ES-I3 (cell line): ENCODE measurements at regions not wholly inside any gene's neighbourhood (a gene's known extent, or its start where the extent isn't known, plus 50 kb on each side); places are given as distances from the start of the nearest gene placed in this dataset.
"Not testable (repeated sequence)": the region's sequence is repeated elsewhere in the genome, so short reads cannot be mapped to it uniquely, and the experiment has no call there.

Source experiments
- H3K36me3 ChIP-seq: 2 replicates; pipeline ENCODE4 v1.6.1; 2013; ENCODE audit warnings: mild to moderate bottlenecking, low read length, control low read depth, moderate library complexity; ENCODE audit not compliant: insufficient read depth
- H3K4me1 ChIP-seq: 2 replicates; pipeline ENCODE4 v1.6.1; 2013; ENCODE audit warnings: mild to moderate bottlenecking, control low read depth, low read length; ENCODE audit not compliant: insufficient read depth
- H3K9ac ChIP-seq: 2 replicates; pipeline ENCODE4 v1.6.1; 2013; ENCODE audit warnings: low read depth, mild to moderate bottlenecking, low read length, moderate library complexity
- H3K9me3 ChIP-seq: 2 replicates; pipeline ENCODE4 v1.6.1; 2013; ENCODE audit warnings: mild to moderate bottlenecking, low read length, moderate library complexity; ENCODE audit not compliant: control insufficient read depth, insufficient read depth

GRCh38 chr3:82620744-82621143 lies 859.3 kb upstream of the GBE1 start:
- H3K9ac ChIP-seq, H3K9me3 ChIP-seq, H3K36me3 ChIP-seq, H3K4me1 ChIP-seq: not testable (repeated sequence)

GRCh38 chr3:82618594-82618993 lies 857.1 kb upstream of the GBE1 start:
- Histone ChIP-seq H3K9me3 (no peaks in the 10 kb centered on the region), H3K36me3 (no peaks in the 10 kb centered on the region), H3K4me1 (no peaks in the 10 kb centered on the region), H3K9ac (no peak overlapping the region)

- H3K9me3 ChIP-seq, result no peaks in the 10 kb centered on the region; the same call in 1 of the 2 replicates
- H3K4me1 ChIP-seq, result no peaks in the 10 kb centered on the region
- no peak overlapping the region for H3K9ac ChIP-seq
- no peaks in the 10 kb centered on the region for H3K36me3 ChIP-seq
Measured at GRCh38 chr3:82610236-82610635, 848.8 kb upstream of the GBE1 start.

DNA sequence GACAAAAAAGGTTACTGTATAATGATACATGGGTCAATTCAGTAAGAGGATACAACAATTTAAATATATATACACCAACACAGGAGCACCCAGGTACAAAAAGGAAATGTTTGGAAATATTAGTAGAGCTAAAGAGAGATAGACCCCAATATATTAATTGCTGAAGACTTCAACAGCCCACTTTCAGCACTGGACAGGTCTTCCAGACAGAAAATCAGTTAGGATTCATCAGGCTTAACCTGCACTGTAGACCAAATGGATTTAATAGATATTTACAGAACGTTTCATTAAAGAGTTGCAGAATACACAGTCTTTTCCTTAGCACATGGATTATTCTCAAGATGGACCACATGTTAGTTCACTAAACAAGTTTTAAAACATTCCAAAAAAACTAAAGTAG lies 845.9 kb upstream of the GBE1 start:
- H3K36me3 ChIP-seq, result no peaks in the 10 kb centered on the region
- no peaks in the 10 kb centered on the region for H3K4me1 ChIP-seq
- no peak overlapping the region for H3K9ac ChIP-seq
- H3K9me3 ChIP-seq, result no peaks in the 10 kb centered on the region; the same call in 1 of the 2 replicates

GRCh38 chr3:82596805-82597204 lies 835.4 kb upstream of the GBE1 start:
- peaks cover 9% of the 10 kb centered on the region; the same call in 1 of the 2 replicates for H3K9me3 ChIP-seq
- no peaks in the 10 kb centered on the region for H3K36me3 ChIP-seq
- no peaks in the 10 kb centered on the region for H3K4me1 ChIP-seq
- no peak overlapping the region for H3K9ac ChIP-seq

DNA sequence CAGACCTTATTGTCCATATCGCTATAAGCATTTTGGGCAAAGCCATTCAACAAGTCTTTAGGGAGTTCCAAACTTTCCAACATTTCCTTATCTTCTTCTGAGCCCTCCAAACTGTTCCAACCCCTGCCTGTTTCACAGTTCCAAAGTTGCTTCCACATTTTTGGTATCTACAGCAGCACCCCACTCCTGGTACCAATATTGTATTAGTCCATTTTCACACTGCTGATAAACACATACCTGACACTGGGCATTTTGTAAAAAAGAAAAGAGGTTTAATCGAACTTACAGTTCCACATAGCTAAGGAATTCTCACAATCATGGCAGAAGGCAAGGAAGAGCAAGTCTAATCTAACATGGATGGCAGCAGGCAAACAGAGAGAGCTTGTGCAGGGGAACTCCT lies 834.1 kb upstream of the GBE1 start:
- Histone ChIP-seq H3K9ac (no peak overlapping the region), H3K4me1 (no peaks in the 10 kb centered on the region), H3K9me3 (peaks cover 9% of the 10 kb centered on the region; the same call in 1 of the 2 replicates), H3K36me3 (no peaks in the 10 kb centered on the region)

GRCh38 chr3:82587174-82587573 lies 825.7 kb upstream of the GBE1 start:
- Histone ChIP-seq H3K36me3 (no peaks in the 10 kb centered on the region), H3K4me1 (no peaks in the 10 kb centered on the region), H3K9ac (no peak overlapping the region), H3K9me3 (no peaks in the 10 kb centered on the region)

- H3K9ac ChIP-seq, result no peak overlapping the region
- no peaks in the 10 kb centered on the region for H3K9me3 ChIP-seq
- no peaks in the 10 kb centered on the region for H3K36me3 ChIP-seq
- no peaks in the 10 kb centered on the region for H3K4me1 ChIP-seq
Measured at GRCh38 chr3:82586414-82586813, 825.0 kb upstream of the GBE1 start.

GRCh38 chr3:82586002-82586401 lies 824.6 kb upstream of the GBE1 start:
- not testable (repeated sequence) for H3K4me1 ChIP-seq, H3K9ac ChIP-seq, H3K36me3 ChIP-seq, H3K9me3 ChIP-seq

- H3K4me1 ChIP-seq, H3K9ac ChIP-seq, H3K36me3 ChIP-seq, H3K9me3 ChIP-seq: not testable (repeated sequence)
Measured at GRCh38 chr3:82585591-82585990, 824.1 kb upstream of the GBE1 start.

- not testable (repeated sequence) for H3K9ac ChIP-seq, H3K36me3 ChIP-seq, H3K9me3 ChIP-seq
Measured at GRCh38 chr3:82584861-82585260, 823.4 kb upstream of the GBE1 start.

GRCh38 chr3:82584415-82584814 lies 823.0 kb upstream of the GBE1 start:
- H3K9ac ChIP-seq, H3K36me3 ChIP-seq, H3K4me1 ChIP-seq, H3K9me3 ChIP-seq: not testable (repeated sequence)

More at GRCh38 chr3:82584861-82585260, 823.4 kb upstream of the GBE1 start:
- not testable (repeated sequence) for H3K4me1 ChIP-seq

GRCh38 chr3:82581350-82581749 lies 819.9 kb upstream of the GBE1 start:
- Histone ChIP-seq H3K9me3 (no peaks in the 10 kb centered on the region), H3K9ac (no peak overlapping the region), H3K36me3 (no peaks in the 10 kb centered on the region), H3K4me1 (no peaks in the 10 kb centered on the region)

- no peaks in the 10 kb centered on the region for H3K9me3 ChIP-seq
- no peaks in the 10 kb centered on the region for H3K4me1 ChIP-seq
- no peaks in the 10 kb centered on the region for H3K36me3 ChIP-seq
- H3K9ac ChIP-seq, result no peak overlapping the region
Measured at GRCh38 chr3:82572721-82573120, 811.3 kb upstream of the GBE1 start.

GRCh38 chr3:82568776-82569338 lies 807.4 kb upstream of the GBE1 start:
- no peaks in the 10 kb centered on the region for H3K9me3 ChIP-seq
- H3K36me3 ChIP-seq, result no peaks in the 10 kb centered on the region
- no peaks in the 10 kb centered on the region for H3K4me1 ChIP-seq
- no peak overlapping the region for H3K9ac ChIP-seq
